SIG-M5 treated with dmso at 0.1 percent for 504 hours (cell line): ENCODE measurements at regions not wholly inside any gene's neighbourhood (a gene's known extent, or its start where the extent isn't known, plus 50 kb on each side); places are given as distances from the start of the nearest gene placed in this dataset.

ENCODE experiments used
- DNase-seq: peaks from one replicate; lab custom pipeline; 2025; ENCODE audit not compliant: unreplicated experiment; lab: John Stamatoyannopoulos, UW

GRCh38 chr7:132072873-132073272, 503.4 kb downstream of the PLXNA4 start:
- no peak for DNase-seq

GRCh38 chr7:132072165-132072564, 504.1 kb downstream of the PLXNA4 start:
- no peak for DNase-seq

- no peak for DNase-seq
Observed at GRCh38 chr7:132069306-132069705, 507.0 kb downstream of the PLXNA4 start.

DNA sequence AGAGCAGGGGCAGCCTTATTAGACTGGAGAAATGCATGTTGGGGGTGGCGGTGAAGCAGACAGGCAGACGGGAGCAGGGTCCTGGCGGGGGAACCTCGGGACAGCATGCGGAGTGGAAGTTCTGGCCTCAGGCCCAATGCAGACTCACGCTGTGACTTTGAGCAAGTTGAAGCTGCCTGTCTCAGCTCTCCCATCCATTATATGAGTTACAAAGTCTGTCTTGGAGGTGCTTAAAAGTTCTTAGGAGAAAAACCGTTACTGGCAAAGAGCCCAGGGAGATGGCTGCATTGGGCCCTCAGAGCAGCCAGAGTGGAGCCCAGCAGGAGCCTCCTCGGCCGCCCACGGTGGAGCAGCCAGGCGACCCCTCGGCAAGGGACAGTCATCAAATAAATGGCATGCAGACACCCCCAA, 509.5 kb downstream of the PLXNA4 start:
- DNase-seq = no peak

DNA sequence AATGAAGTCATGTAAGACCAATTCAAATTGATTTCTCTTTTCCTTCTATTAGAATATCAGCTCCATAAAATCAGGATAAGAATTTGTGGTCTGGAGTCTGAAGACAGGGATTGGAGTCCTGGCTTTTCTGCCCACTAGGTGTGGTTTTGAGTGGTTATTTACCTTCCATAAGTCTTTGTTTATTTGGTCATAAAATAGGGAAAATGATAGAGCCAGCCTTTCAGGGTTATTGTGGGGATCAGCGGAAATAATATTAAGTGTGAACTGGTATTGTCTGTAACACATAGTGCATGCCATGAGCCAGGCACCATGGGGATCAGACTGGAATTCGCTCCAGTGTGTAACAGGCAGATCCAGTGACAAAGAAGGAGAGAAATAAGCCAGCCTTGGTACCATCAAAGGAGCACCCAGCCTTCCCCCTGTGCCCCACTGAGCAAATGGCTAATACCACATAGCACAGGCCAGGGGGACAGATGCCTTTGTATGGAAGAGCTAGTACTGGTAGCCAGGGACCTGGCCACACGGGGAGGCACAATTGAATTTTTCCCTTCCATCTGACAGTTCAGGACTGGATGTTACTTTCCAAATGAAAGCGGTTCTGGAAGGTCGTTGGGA, 509.7 kb upstream of the PODXL start:
- DNase-seq = no peak

DNA sequence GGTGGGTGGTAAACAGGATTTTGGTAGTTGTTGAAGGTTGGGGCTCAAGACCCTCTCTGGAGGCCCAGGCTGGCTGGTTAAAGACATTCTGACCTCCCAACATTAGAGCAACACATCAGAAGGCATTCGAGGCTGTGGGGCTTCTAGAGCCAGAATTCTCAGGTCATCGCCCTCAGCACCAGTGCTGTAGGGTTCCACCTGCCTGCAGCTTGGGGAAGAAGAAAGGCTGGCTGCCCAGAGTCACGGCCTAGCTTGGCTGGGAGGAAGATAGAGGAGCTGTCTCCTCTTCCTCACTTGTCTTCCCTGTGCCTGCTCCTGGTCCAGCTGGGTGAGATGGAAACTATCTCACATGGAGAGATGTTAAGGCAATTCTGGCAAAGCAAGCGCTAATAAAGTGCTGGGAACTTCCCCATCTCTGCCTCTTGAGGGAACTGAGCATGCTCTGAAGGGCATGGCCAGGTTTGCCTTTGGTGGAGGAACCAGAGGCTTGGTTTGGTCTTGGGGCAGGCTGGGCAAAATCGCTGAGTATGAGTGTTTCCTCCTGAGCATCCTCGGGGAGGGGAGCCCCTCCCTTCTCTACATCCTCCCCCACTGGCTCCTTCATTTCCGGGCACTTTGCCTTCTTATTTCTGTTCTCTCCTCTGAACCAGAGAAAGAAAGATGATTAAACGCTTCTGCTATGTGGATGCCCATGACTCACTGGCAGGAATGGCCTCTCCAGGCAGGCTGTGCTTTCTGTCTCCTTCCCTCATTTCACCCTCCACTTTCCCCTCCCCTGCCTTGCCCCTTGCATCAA, 509.0 kb upstream of the PODXL start:
- peak; percentile 0 for DNase-seq

GRCh38 chr7:132063800-132064199, 507.4 kb upstream of the PODXL start:
- no peak for DNase-seq

DNA sequence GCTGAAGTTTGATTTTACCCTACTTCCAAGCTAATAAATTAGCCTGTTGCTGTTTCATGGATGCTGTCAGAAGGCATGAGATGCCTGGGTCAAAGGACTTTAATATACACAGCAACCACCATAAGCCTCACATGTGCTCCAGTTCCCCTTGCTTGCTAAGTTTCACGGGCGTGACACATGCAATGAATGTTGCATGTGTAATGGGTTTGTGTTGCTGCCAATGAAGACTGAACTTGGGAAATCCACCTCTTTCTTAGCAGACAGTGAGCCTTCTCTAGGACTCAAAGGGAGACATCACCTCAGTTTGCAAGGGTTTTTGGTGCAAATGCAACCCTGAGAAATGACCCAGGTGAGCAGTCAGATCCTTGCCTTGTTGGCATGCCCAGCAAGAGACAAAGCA, 505.5 kb upstream of the PODXL start:
- DNase-seq = no peak

DNA sequence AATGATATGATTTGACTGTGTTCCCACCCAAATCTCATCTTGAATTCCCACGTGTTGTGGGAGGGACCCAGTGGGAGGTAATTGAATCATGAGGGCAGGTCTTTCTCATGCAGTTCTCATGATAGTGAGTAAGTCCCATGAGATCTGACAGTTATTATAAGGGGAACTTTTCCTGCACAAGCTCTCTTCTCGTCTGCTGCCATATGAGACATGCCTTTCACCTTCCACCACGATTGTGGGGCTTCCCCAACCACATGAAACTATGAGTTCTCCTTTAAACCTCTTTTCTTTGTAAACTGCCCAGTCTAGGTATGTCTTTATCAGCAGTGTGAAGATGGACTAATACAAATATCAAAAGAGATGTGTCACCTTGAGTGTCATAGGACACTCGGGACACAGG, 502.7 kb upstream of the PODXL start:
- DNase-seq = no peak

DNA sequence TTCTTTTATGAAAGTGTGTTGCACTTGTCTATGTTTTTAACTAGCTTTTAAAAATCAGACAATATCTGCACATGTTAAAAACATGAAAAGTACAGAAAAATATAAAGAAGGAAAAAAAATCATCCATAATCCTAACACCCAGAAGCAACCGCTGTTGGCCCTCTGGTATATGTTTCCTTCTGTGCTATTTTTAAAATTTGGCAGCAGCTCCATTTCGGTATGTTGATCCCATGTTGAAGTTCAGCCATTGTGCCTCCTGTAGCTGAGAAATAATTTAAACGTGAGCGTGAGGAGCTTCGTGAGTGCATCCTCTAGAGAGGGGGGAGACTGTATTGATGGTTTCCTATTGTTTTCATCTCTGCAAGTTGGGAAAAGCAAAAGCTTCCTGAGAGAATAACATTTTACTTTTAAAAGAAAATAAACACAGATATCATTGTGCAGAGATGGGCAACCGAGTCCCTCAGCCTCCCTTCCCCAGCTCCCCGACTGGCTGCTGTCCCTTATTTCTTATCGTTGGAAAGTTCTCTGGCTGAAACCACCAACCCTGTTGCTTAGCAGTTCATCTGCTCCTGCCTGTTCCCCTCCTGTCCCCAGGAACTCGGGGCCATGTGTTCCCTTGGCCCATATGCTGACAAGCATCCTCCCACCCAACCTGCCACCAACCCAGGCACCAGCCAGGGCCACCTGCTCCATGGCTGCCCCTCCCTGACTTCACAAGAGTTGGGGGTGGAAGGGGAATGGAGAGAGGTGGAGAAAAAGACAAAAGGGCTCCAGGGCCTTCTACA, 499.1 kb upstream of the PODXL start:
- no peak for DNase-seq

GRCh38 chr7:132053871-132054270, 497.4 kb upstream of the PODXL start:
- DNase-seq = no peak

GRCh38 chr7:132051311-132051710, 494.9 kb upstream of the PODXL start:
- DNase-seq = no peak

- peak; percentile 10 for DNase-seq
Observed at GRCh38 chr7:132049462-132050304, 493.3 kb upstream of the PODXL start.

GRCh38 chr7:132045481-132045980, 489.1 kb upstream of the PODXL start:
- no peak for DNase-seq

- DNase-seq = no peak
Observed at GRCh38 chr7:132045002-132045401, 488.6 kb upstream of the PODXL start.

DNA sequence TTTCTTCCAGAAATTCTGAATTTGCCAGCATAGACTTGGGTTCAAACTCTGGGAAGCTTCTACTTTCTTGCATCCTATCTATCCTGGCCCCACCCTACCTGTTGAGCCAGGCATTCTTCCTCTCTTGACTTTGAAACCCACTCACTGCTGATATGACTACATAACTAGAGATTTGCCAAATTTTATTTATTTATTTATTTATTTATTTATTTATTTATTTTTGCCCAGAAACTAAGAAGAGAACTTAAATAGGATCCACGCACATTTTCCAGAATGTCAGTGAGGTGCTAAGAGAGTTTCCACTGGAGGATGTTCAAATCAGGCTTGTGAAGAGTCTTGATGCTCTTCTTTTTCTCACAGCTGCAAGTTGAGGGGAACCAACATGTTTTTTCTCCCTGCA, 487.8 kb upstream of the PODXL start:
- no peak for DNase-seq

GRCh38 chr7:132041108-132041507, 484.7 kb upstream of the PODXL start:
- no peak for DNase-seq

- no peak for DNase-seq
Observed at GRCh38 chr7:132035517-132036362, 479.3 kb upstream of the PODXL start.

DNA sequence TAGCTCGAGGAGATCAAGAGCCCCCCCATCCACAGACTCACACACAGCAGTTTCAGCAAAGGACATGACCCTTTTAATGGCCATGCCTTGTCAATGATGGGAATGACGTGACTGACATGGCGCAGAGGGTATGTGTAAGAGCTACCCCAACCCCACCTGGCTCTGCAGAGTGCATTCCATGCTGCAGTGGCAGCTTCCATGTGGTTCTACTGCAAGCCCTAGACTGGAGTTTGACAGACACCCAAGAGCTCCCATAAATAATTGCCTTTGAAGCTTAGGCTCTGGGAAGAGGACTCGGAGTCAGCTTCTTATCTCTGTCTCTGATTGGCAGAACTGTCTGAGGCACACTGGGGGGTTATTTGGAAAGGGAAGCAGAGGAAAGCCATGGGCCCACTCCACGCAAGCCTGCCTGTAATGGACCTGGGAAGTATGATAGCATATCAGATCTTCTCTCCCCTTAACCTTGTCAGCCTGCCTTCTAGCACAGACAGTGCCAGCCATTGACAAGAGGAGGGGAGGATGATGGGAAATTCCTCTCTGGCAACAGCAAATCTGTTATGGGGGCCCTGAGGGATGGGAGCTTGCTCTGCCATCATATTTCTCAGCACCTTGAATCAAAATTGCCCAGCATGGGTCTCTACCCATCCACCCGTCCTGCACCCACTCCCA, 478.5 kb upstream of the PODXL start:
- DNase-seq = no peak
